IMR-90 (cell line): ENCODE measurements at regions not wholly inside any gene's neighbourhood (a gene's known extent, or its start where the extent isn't known, plus 50 kb on each side); places are given as distances from the start of the nearest gene placed in this dataset.

Experiments
- ATAC-seq: fragments of 200-7000 bp; cut with Tn5 transposase; 2 replicates; pipeline ENCODE4 v1.9.1; 2020; ENCODE audit warnings: low read depth, mild to moderate bottlenecking, moderate library complexity
- BruUV-seq: library from RNA; stranded (reverse); fragments of 400-500 nt; replicated peaks from 2 replicates; lab custom pipeline; 2021; lab: Mats Ljungman, UMichigan
- CTCF ChIA-PET: fragments of 300-600 bp; formaldehyde crosslinking; extraction: SDS; loops from one replicate; lab custom pipeline; 2021; ENCODE audit warnings: antibody characterized with exemption; lab: Yijun Ruan, JAX
- POLR2A ChIA-PET: fragments of 300-600 bp; sonication (Branson Sonifier 250); formaldehyde crosslinking; loops from one replicate; lab custom pipeline; 2022; ENCODE audit warnings: antibody characterized with exemption; ENCODE audit not compliant: unreplicated experiment; lab: Charles Lee
- DNase-seq: peaks from one replicate; pipeline ENCODE4 v3.0.0; 2013
- H2AFZ ChIP-seq: replicated peaks from 2 replicates; pipeline ENCODE3; 2013; ENCODE audit warnings: low read length, mild to moderate bottlenecking; ENCODE audit not compliant: poor library complexity
- H2AK5ac ChIP-seq: 2 replicates; pipeline ENCODE4 v1.6.1; 2013; ENCODE audit warnings: low read depth, low read length, inconsistent platforms
- H2AK9ac ChIP-seq: replicated peaks from 2 replicates; pipeline ENCODE3; 2013; ENCODE audit warnings: mild to moderate bottlenecking, low read depth, low read length, moderate library complexity; ENCODE audit not compliant: poor library complexity
- H2BK120ac ChIP-seq: 2 replicates; pipeline ENCODE4 v1.6.1; 2013; ENCODE audit warnings: low read depth, low read length, inconsistent platforms
- H2BK15ac ChIP-seq: 3 replicates; pipeline ENCODE4 v1.6.1; 2013; ENCODE audit warnings: low read depth, low read length, inconsistent platforms
- H2BK20ac ChIP-seq: 2 replicates; pipeline ENCODE4 v1.6.1; 2013; ENCODE audit warnings: low read depth, mild to moderate bottlenecking, inconsistent platforms, low read length, moderate library complexity
- H2BK5ac ChIP-seq: 2 replicates; pipeline ENCODE4 v1.6.1; 2013; ENCODE audit warnings: mild to moderate bottlenecking, low read depth, low read length, inconsistent platforms; ENCODE audit not compliant: poor library complexity, severe bottlenecking
- H3K14ac ChIP-seq: replicated peaks from 2 replicates; pipeline ENCODE4 v1.6.1; 2013; ENCODE audit warnings: low read depth, low read length, inconsistent platforms
- H3K18ac ChIP-seq: 2 replicates; pipeline ENCODE4 v1.6.1; 2013; ENCODE audit warnings: low read depth, low read length, control low read depth
- H3K23ac ChIP-seq: 2 replicates; pipeline ENCODE4 v1.6.1; 2013; ENCODE audit warnings: low read depth, low read length, inconsistent platforms
- H3K27ac ChIP-seq: 2 replicates; pipeline ENCODE4 v1.5.1; 2013; ENCODE audit warnings: mild to moderate bottlenecking, control low read depth, low read length; ENCODE audit not compliant: insufficient read depth
- H3K27me3 ChIP-seq: 2 replicates; pipeline ENCODE4 v1.6.1; 2013; ENCODE audit warnings: low read length; ENCODE audit not compliant: control insufficient read depth, insufficient read depth
- H3K36me3 ChIP-seq: 2 replicates; pipeline ENCODE4 v1.6.1; 2013; ENCODE audit warnings: low read length, mixed read lengths; ENCODE audit not compliant: control insufficient read depth, insufficient read depth
- H3K4ac ChIP-seq: 2 replicates; pipeline ENCODE4 v1.6.1; 2013; ENCODE audit warnings: low read depth, low read length, inconsistent platforms
- H3K4me1 ChIP-seq: 2 replicates; pipeline ENCODE4 v1.6.1; 2013; ENCODE audit warnings: low read length, mixed read lengths; ENCODE audit not compliant: control insufficient read depth, insufficient read depth
- H3K4me2 ChIP-seq: 2 replicates; pipeline ENCODE4 v1.6.1; 2013; ENCODE audit warnings: low read depth, mild to moderate bottlenecking, control low read depth, low read length, moderate library complexity
- H3K4me3 ChIP-seq: 2 replicates; pipeline ENCODE4 v1.5.1; 2013; ENCODE audit warnings: low read depth, mild to moderate bottlenecking, control low read depth, low read length, moderate library complexity; ENCODE audit not compliant: insufficient read depth
- H3K56ac ChIP-seq: 2 replicates; pipeline ENCODE4 v1.6.1; 2013; ENCODE audit warnings: low read length, inconsistent platforms; ENCODE audit not compliant: insufficient read depth; ENCODE audit errors: extremely low read depth
- H3K79me1 ChIP-seq, 2 experiments: 2 replicates each; pipeline ENCODE4 v1.6.1; 2013; ENCODE audit warnings: low read length in 2 of 2, inconsistent platforms in 1 of 2, low read depth in 1 of 2
- H3K9ac ChIP-seq: 2 replicates; pipeline ENCODE4 v1.6.1; 2013; ENCODE audit warnings: low read depth, low read length, control low read depth
- H3K9me1 ChIP-seq: 2 replicates; pipeline ENCODE4 v1.6.1; 2013; ENCODE audit warnings: low read length, inconsistent platforms; ENCODE audit not compliant: insufficient read depth
- H3K9me3 ChIP-seq: 2 replicates; pipeline ENCODE4 v1.6.1; 2013; ENCODE audit warnings: low read length; ENCODE audit not compliant: control insufficient read depth, insufficient read depth
- H4K20me1 ChIP-seq: 2 replicates; pipeline ENCODE4 v1.6.1; 2013; ENCODE audit warnings: low read length, inconsistent platforms; ENCODE audit not compliant: insufficient read depth
- H4K5ac ChIP-seq: 2 replicates; pipeline ENCODE4 v1.6.1; 2013; ENCODE audit warnings: mild to moderate bottlenecking, low read depth, low read length, control low read depth
- H4K8ac ChIP-seq, 2 experiments: 2 replicates each; pipeline ENCODE4 v1.6.1; 2013; ENCODE audit warnings: low read depth in 2 of 2, low read length in 2 of 2, control low read depth in 1 of 2, inconsistent platforms in 1 of 2
- H4K91ac ChIP-seq: 2 replicates; pipeline ENCODE4 v1.6.1; 2013; ENCODE audit warnings: low read depth, low read length, inconsistent platforms; ENCODE audit not compliant: insufficient read depth
- CHD1 ChIP-seq: IDR thresholded peaks from 2 replicates; pipeline ENCODE4 v1.6.1; 2012; ENCODE audit warnings: low read depth, low read length, improper control_type of control experiment
- ELK1 ChIP-seq: fragments of 150-350 bp; IDR thresholded peaks from 2 replicates; pipeline ENCODE4 v1.6.1; 2016; ENCODE audit warnings: low read depth, mild to moderate bottlenecking, low read length, moderate library complexity, borderline replicate concordance
- FOS ChIP-seq: fragments of 150-350 bp; IDR thresholded peaks from 2 replicates; pipeline ENCODE4 v1.6.1; 2016; ENCODE audit warnings: low read depth, low read length
- MAFK ChIP-seq: IDR thresholded peaks from 2 replicates; pipeline ENCODE4 v1.6.1; 2012; ENCODE audit warnings: low read depth, low read length, improper control_type of control experiment
- MAZ ChIP-seq: IDR thresholded peaks from 2 replicates; pipeline ENCODE4 v1.6.1; 2012; ENCODE audit warnings: low read depth, mild to moderate bottlenecking, low read length, improper control_type of control experiment, moderate library complexity, borderline replicate concordance
- RCOR1 ChIP-seq: IDR thresholded peaks from 2 replicates; pipeline ENCODE4 v1.6.1; 2012; ENCODE audit warnings: mild to moderate bottlenecking, low read length, improper control_type of control experiment; ENCODE audit not compliant: insufficient replicate concordance
- SMC3 ChIP-seq: fragments of 150-350 bp; IDR thresholded peaks from 2 replicates; pipeline ENCODE4 v1.6.1; 2016; ENCODE audit warnings: low read depth, mild to moderate bottlenecking, antibody characterized with exemption, low read length, moderate library complexity
- WGBS, 2 experiments: methylation state at CpG; one replicate each; pipeline versions ENCODE4 v1.1.5 to v1.1.7; 2013; ENCODE audit warnings: missing lambda C conversion rate in 2 of 2; ENCODE audit not compliant: insufficient read length in 1 of 2; ENCODE audit errors: extremely low coverage in 2 of 2; 5-methylcytosine and 5-hydroxymethylcytosine counted together
- dilution Hi-C: fragments of 300-500 bp; cut with HindIII; formaldehyde crosslinking; loops from one replicate; pipeline ENCODE4 v1.14.3; 2018; ENCODE audit warnings: low sequenced_read_pairs; ENCODE audit not compliant: unreplicated experiment
- in situ Hi-C: fragments of 300-500 bp; cut with MboI; formaldehyde crosslinking; loops from 3 replicates; pipeline ENCODE4 v1.14.3; 2019; ENCODE audit warnings: low sequenced_read_pairs, inconsistent platforms, mixed read lengths
- intact Hi-C: fragments of 100-400 bp; cut with micrococcal nuclease; formaldehyde crosslinking; loops from 2 replicates; pipeline ENCODE4 v1.10.0; 2022

- no peak overlapping the region for H2AK9ac ChIP-seq
- peaks cover 2% of the 10 kb centered on the region for H4K20me1 ChIP-seq
- H3K9me3 ChIP-seq: no peaks in the 10 kb centered on the region
- no peak overlapping the region for H3K4me3 ChIP-seq
- no peak overlapping the region for H3K4me2 ChIP-seq
- no peak overlapping the region for H2BK5ac ChIP-seq
- POLR2A ChIA-PET: no interaction called here
- H3K14ac ChIP-seq: no peak overlapping the region
- H2BK120ac ChIP-seq: no peak overlapping the region
- no peak overlapping the region for H2BK20ac ChIP-seq
- H3K36me3 ChIP-seq: no peaks in the 10 kb centered on the region
- dilution Hi-C loops: no loop called here
- no peak overlapping the region for H3K56ac ChIP-seq
- no peak overlapping the region for H3K27ac ChIP-seq
- H3K4ac ChIP-seq: no peak overlapping the region
- no peak overlapping the region for H3K23ac ChIP-seq
- no peak overlapping the region for H4K91ac ChIP-seq
- H4K5ac ChIP-seq: no peak overlapping the region
- WGBS, 2 experiments: no CpG with 5 or more reads among the region's 2 CpGs
- no peak overlapping the region for H3K9ac ChIP-seq
- H2BK15ac ChIP-seq: no peak overlapping the region
- peaks cover 0 to 8% of the 10 kb centered on the region in 2 experiments; a peak in 1 of 4 replicates for H3K79me1 ChIP-seq
- H3K27me3 ChIP-seq: no peaks in the 10 kb centered on the region; the same call in 1 of the 2 replicates
- no peak overlapping the region for H3K18ac ChIP-seq
- no peak overlapping the region for H4K8ac ChIP-seq
- intact Hi-C loops: no loop called here
- CTCF ChIA-PET: no interaction called here
- H3K9me1 ChIP-seq: peaks cover 3% of the 10 kb centered on the region; the same call in 1 of the 2 replicates
- TF ChIP-seq MAFK (no peak), SMC3 (no peak), FOS (no peak), RCOR1 (no peak), CHD1 (no peak), ELK1 (no peak), MAZ (no peak)
- in situ Hi-C loops: no loop called here
- no peaks in the 10 kb centered on the region for H3K4me1 ChIP-seq
- no peak overlapping the region for H2AFZ ChIP-seq
- no peak overlapping the region for H2AK5ac ChIP-seq
- no TSS peak for BruUV-seq
- DNase-seq: no peak
- no peak for ATAC-seq
Observed at GRCh38 chr22:40113696-40114095, 64.0 kb upstream of the TNRC6B start.
